ENCODE measurements at regions not wholly inside any gene's neighbourhood (a gene's known extent, or its start where the extent isn't known, plus 50 kb on each side); places are given as distances from the start of the nearest gene placed in this dataset.

GRCh38 chr9:13923381-13923780 lies 390.6 kb downstream of the NFIB start:
- H3K27ac ChIP-seq, result no peak overlapping the region
- no peaks in the 10 kb centered on the region for H4K20me1 ChIP-seq (ENCODE audit: low read depth)
- H3K4me2 ChIP-seq, result no peak overlapping the region
- H3F3A ChIP-seq (ENCODE audit: low read depth), result no peaks in the 10 kb centered on the region
- Mint-ChIP-seq H3K4me3 (no peak overlapping the region), H3K4me1 (no peaks in the 10 kb centered on the region), H3K27me3 (ENCODE audit: insufficient read depth, low read depth) (peaks cover 2% of the 10 kb centered on the region), H3K36me3 (no peaks in the 10 kb centered on the region), H3K9me3 (peaks cover 19% of the 10 kb centered on the region), H3K27ac (no peak overlapping the region)
- no peak for DNase-seq (ENCODE audit: low spot score)
- H3K9ac ChIP-seq, result no peak overlapping the region
- no peaks in the 10 kb centered on the region for H3K79me2 ChIP-seq (ENCODE audit: low read depth)
- TF ChIP-seq EZH2 (IDR thresholded peaks at IDR 0.05) (no peak), EZH2phosphoT487 (IDR thresholded peaks at IDR 0.05) (no peak), CTCF (IDR thresholded peaks at IDR 0.05) (no peak)
- no peaks in the 10 kb centered on the region for H3K27me3 ChIP-seq
- H3K4me3 ChIP-seq, result no peak overlapping the region
- H3K4me1 ChIP-seq, result no peaks in the 10 kb centered on the region
- no peak overlapping the region for H2AFZ ChIP-seq (replicated peaks)
- no peaks in the 10 kb centered on the region for H3K36me3 ChIP-seq
- H3K9me3 ChIP-seq (ENCODE audit: low read depth), result no peaks in the 10 kb centered on the region

GRCh38 chr9:13920557-13920956 lies 393.4 kb downstream of the NFIB start:
- DNase-seq (ENCODE audit: low spot score), result no peak
- Histone ChIP-seq H4K20me1 (ENCODE audit: low read depth) (no peaks in the 10 kb centered on the region), H3K9ac (no peak overlapping the region), H3K36me3 (no peaks in the 10 kb centered on the region), H3K4me1 (no peaks in the 10 kb centered on the region), H3F3A (ENCODE audit: low read depth) (no peaks in the 10 kb centered on the region), H3K27ac (no peak overlapping the region), H3K79me2 (ENCODE audit: low read depth) (no peaks in the 10 kb centered on the region), H2AFZ (replicated peaks) (no peak overlapping the region), H3K4me3 (no peak overlapping the region), H3K4me2 (no peak overlapping the region), H3K9me3 (ENCODE audit: low read depth) (no peaks in the 10 kb centered on the region), H3K27me3 (no peaks in the 10 kb centered on the region)
- H3K9me3 Mint-ChIP-seq, result peaks cover 17% of the 10 kb centered on the region
- peaks cover 2% of the 10 kb centered on the region for H3K27me3 Mint-ChIP-seq (ENCODE audit: insufficient read depth, low read depth)
- H3K36me3 Mint-ChIP-seq, result no peaks in the 10 kb centered on the region
- no peak overlapping the region for H3K27ac Mint-ChIP-seq
- no peak for TF ChIP-seq CTCF (IDR thresholded peaks at IDR 0.05)
- no peak for TF ChIP-seq EZH2phosphoT487 (IDR thresholded peaks at IDR 0.05)
- TF ChIP-seq EZH2 (IDR thresholded peaks at IDR 0.05), result no peak
- H3K4me3 Mint-ChIP-seq, result no peak overlapping the region
- no peaks in the 10 kb centered on the region for H3K4me1 Mint-ChIP-seq

GRCh38 chr9:13919401-13919800 lies 394.5 kb downstream of the NFIB start:
- Mint-ChIP-seq H3K36me3 (no peaks in the 10 kb centered on the region), H3K4me3 (no peak overlapping the region), H3K27ac (no peak overlapping the region), H3K9me3 (peaks cover 12% of the 10 kb centered on the region), H3K4me1 (no peaks in the 10 kb centered on the region), H3K27me3 (ENCODE audit: insufficient read depth, low read depth) (peaks cover 2% of the 10 kb centered on the region)
- no peaks in the 10 kb centered on the region for H3F3A ChIP-seq (ENCODE audit: low read depth)
- H2AFZ ChIP-seq (replicated peaks), result no peak overlapping the region
- H3K4me1 ChIP-seq, result no peaks in the 10 kb centered on the region
- TF ChIP-seq EZH2phosphoT487 (IDR thresholded peaks at IDR 0.05), result no peak
- no peak for TF ChIP-seq CTCF (IDR thresholded peaks at IDR 0.05)
- TF ChIP-seq EZH2 (IDR thresholded peaks at IDR 0.05), result no peak
- H3K9ac ChIP-seq, result no peak overlapping the region
- no peak overlapping the region for H3K4me3 ChIP-seq
- H3K27me3 ChIP-seq, result no peaks in the 10 kb centered on the region
- no peak overlapping the region for H3K4me2 ChIP-seq
- no peaks in the 10 kb centered on the region for H3K36me3 ChIP-seq
- no peaks in the 10 kb centered on the region for H4K20me1 ChIP-seq (ENCODE audit: low read depth)
- no peak for DNase-seq (ENCODE audit: low spot score)
- H3K9me3 ChIP-seq (ENCODE audit: low read depth), result no peaks in the 10 kb centered on the region
- H3K79me2 ChIP-seq (ENCODE audit: low read depth), result no peaks in the 10 kb centered on the region
- H3K27ac ChIP-seq, result no peak overlapping the region

GRCh38 chr9:13917534-13917933 lies 396.4 kb downstream of the NFIB start:
- Mint-ChIP-seq H3K36me3 (no peaks in the 10 kb centered on the region), H3K9me3 (no peaks in the 10 kb centered on the region)
- no peaks in the 10 kb centered on the region for H3K36me3 ChIP-seq

More at GRCh38 chr9:13917534-13917933, 396.4 kb downstream of the NFIB start:
- no peaks in the 10 kb centered on the region for H3K4me1 Mint-ChIP-seq
- Histone ChIP-seq H4K20me1 (ENCODE audit: low read depth) (no peaks in the 10 kb centered on the region), H3F3A (ENCODE audit: low read depth) (no peaks in the 10 kb centered on the region), H3K9ac (no peak overlapping the region), H3K9me3 (ENCODE audit: low read depth) (no peaks in the 10 kb centered on the region), H3K4me3 (no peak overlapping the region), H3K27ac (no peak overlapping the region), H3K27me3 (no peaks in the 10 kb centered on the region), H3K4me1 (no peaks in the 10 kb centered on the region), H3K4me2 (no peak overlapping the region), H2AFZ (replicated peaks) (no peak overlapping the region), H3K79me2 (ENCODE audit: low read depth) (no peaks in the 10 kb centered on the region)
- no peaks in the 10 kb centered on the region for H3K27me3 Mint-ChIP-seq (ENCODE audit: insufficient read depth, low read depth)
- H3K4me3 Mint-ChIP-seq, result no peak overlapping the region
- TF ChIP-seq CTCF (IDR thresholded peaks at IDR 0.05) (no peak), EZH2 (IDR thresholded peaks at IDR 0.05) (no peak), EZH2phosphoT487 (IDR thresholded peaks at IDR 0.05) (no peak)
- H3K27ac Mint-ChIP-seq, result no peak overlapping the region
- DNase-seq (ENCODE audit: low spot score), result no peak
